ENCODE measurements at regions not wholly inside any gene's neighbourhood (a gene's known extent, or its start where the extent isn't known, plus 50 kb on each side); places are given as distances from the start of the nearest gene placed in this dataset.

- no peak for TF ChIP-seq CTCF (IDR thresholded peaks at IDR 0.05)
- no peak for TF ChIP-seq EP300 (IDR thresholded peaks at IDR 0.05)
- no peak for TF ChIP-seq POLR2A (IDR thresholded peaks at IDR 0.05)
- no peak for TF ChIP-seq POLR2AphosphoS5 (IDR thresholded peaks at IDR 0.05)
Observed at GRCh38 chr1:232890340-232890943, 60.0 kb upstream of the NTPCR start.
